ENCODE measurements at regions not wholly inside any gene's neighbourhood (a gene's known extent, or its start where the extent isn't known, plus 50 kb on each side); places are given as distances from the start of the nearest gene placed in this dataset.

- Histone ChIP-seq H3K79me2 (ENCODE audit: insufficient read depth, low read depth, low read length) (no peaks in the 10 kb centered on the region), H2AFZ (ENCODE audit: low read length) (no peak overlapping the region), H3K9me2 (ENCODE audit: insufficient read depth, low read length) (no peaks in the 10 kb centered on the region), H3K27ac (ENCODE audit: low read depth, low read length, poor library complexity, severe bottlenecking) (no peak overlapping the region), H3K4me1 (ENCODE audit: insufficient read depth, low read length, poor library complexity, severe bottlenecking) (no peaks in the 10 kb centered on the region), H3K36me3 (ENCODE audit: insufficient read depth, low read length) (no peaks in the 10 kb centered on the region), H3K4me2 (ENCODE audit: low read length) (no peak overlapping the region), H4K20me1 (ENCODE audit: insufficient read depth, low read length) (no peaks in the 10 kb centered on the region), H3K4me3 (ENCODE audit: low read depth, low read length, poor library complexity, severe bottlenecking) (no peak overlapping the region), H3K9me3 (ENCODE audit: low read length) (no peaks in the 10 kb centered on the region)
- intact Hi-C loops (cut with micrococcal nuclease; ENCODE audit: unreplicated experiment), result no loop called here
- no peak for DNase-seq (ENCODE audit: low spot score)
- BruUV-seq (replicated peaks), result no TSS peak
- ChIA-PET CTCF (ENCODE audit: unreplicated experiment) (no interaction called here), POLR2A (interaction anchor here (0.6 kb wide), 1 partner anchor 9 kb away, joined by 3 read pairs; no protein-coding TSS in a partner anchor)
- TF ChIP-seq CTCF (conservative IDR thresholded peaks at IDR 0.05; ENCODE audit: low read length) (no peak), EZH2phosphoT487 (IDR thresholded peaks at IDR 0.05; ENCODE audit: borderline replicate concordance, low read depth, low read length) (no peak)
Observed at GRCh38 chr5:54679686-54680085, 162.1 kb downstream of the SNX18 start.

- DNase-seq (ENCODE audit: low spot score), result no peak
- POLR2A ChIA-PET, result interaction anchor here (0.6 kb wide), 1 partner anchor 1007 kb away, joined by 3 read pairs; no protein-coding TSS in a partner anchor
- no peaks in the 10 kb centered on the region for H3K9me2 ChIP-seq (ENCODE audit: insufficient read depth, low read length)
- no peaks in the 10 kb centered on the region for H3K79me2 ChIP-seq (ENCODE audit: insufficient read depth, low read depth, low read length)
- no peak overlapping the region for H2AFZ ChIP-seq (ENCODE audit: low read length)
- no peak overlapping the region for H3K4me2 ChIP-seq (ENCODE audit: low read length)
- H4K20me1 ChIP-seq (ENCODE audit: insufficient read depth, low read length), result no peaks in the 10 kb centered on the region
- BruUV-seq (replicated peaks), result no TSS peak
- CTCF ChIA-PET (ENCODE audit: unreplicated experiment), result no interaction called here
- no peaks in the 10 kb centered on the region for H3K9me3 ChIP-seq (ENCODE audit: low read length)
- no peaks in the 10 kb centered on the region for H3K4me1 ChIP-seq (ENCODE audit: insufficient read depth, low read length, poor library complexity, severe bottlenecking)
- intact Hi-C loops (cut with micrococcal nuclease; ENCODE audit: unreplicated experiment), result no loop called here
- TF ChIP-seq CTCF (conservative IDR thresholded peaks at IDR 0.05; ENCODE audit: low read length) (no peak), EZH2phosphoT487 (IDR thresholded peaks at IDR 0.05; ENCODE audit: borderline replicate concordance, low read depth, low read length) (no peak)
- H3K4me3 ChIP-seq (ENCODE audit: low read depth, low read length, poor library complexity, severe bottlenecking), result no peak overlapping the region
- H3K27ac ChIP-seq (ENCODE audit: low read depth, low read length, poor library complexity, severe bottlenecking), result no peak overlapping the region
- H3K36me3 ChIP-seq (ENCODE audit: insufficient read depth, low read length), result no peaks in the 10 kb centered on the region
Observed at GRCh38 chr5:54678737-54679136, 161.2 kb downstream of the SNX18 start.

GRCh38 chr5:54676481-54677340 lies 159.2 kb downstream of the SNX18 start:
- intact Hi-C loops (cut with micrococcal nuclease; ENCODE audit: unreplicated experiment), result no loop called here
- no peaks in the 10 kb centered on the region for H3K36me3 ChIP-seq (ENCODE audit: insufficient read depth, low read length)
- H3K9me2 ChIP-seq (ENCODE audit: insufficient read depth, low read length), result no peaks in the 10 kb centered on the region
- BruUV-seq (replicated peaks), result no TSS peak
- no peak overlapping the region for H3K4me2 ChIP-seq (ENCODE audit: low read length)
- no peaks in the 10 kb centered on the region for H3K79me2 ChIP-seq (ENCODE audit: insufficient read depth, low read depth, low read length)
- ChIA-PET CTCF (ENCODE audit: unreplicated experiment) (no interaction called here), POLR2A (interaction anchor here (0.7 to 1.0 kb wide), 2 partner anchors 21 to 89 kb away, joined by 3 read pairs; no protein-coding TSS in a partner anchor)
- no peak for TF ChIP-seq EZH2phosphoT487 (IDR thresholded peaks at IDR 0.05; ENCODE audit: borderline replicate concordance, low read depth, low read length)
- TF ChIP-seq CTCF (conservative IDR thresholded peaks at IDR 0.05; ENCODE audit: low read length), result no peak
- no peak overlapping the region for H3K27ac ChIP-seq (ENCODE audit: low read depth, low read length, poor library complexity, severe bottlenecking)
- H2AFZ ChIP-seq (ENCODE audit: low read length), result no peak overlapping the region
- peaks cover 11% of the 10 kb centered on the region for H3K9me3 ChIP-seq (ENCODE audit: low read length)
- no peak for DNase-seq (ENCODE audit: low spot score)
- no peaks in the 10 kb centered on the region for H4K20me1 ChIP-seq (ENCODE audit: insufficient read depth, low read length)
- H3K4me1 ChIP-seq (ENCODE audit: insufficient read depth, low read length, poor library complexity, severe bottlenecking), result no peaks in the 10 kb centered on the region
- H3K4me3 ChIP-seq (ENCODE audit: low read depth, low read length, poor library complexity, severe bottlenecking), result no peak overlapping the region
